K562 (cell line): ENCODE measurements at regions not wholly inside any gene's neighbourhood (a gene's known extent, or its start where the extent isn't known, plus 50 kb on each side); places are given as distances from the start of the nearest gene placed in this dataset.

Experiments used
- ATAC-seq: fragments of 200-7000 bp; cut with Tn5 transposase; 3 replicates; pipeline ENCODE4 v1.9.1; 2020; ENCODE audit warnings: moderate library complexity
- BruUV-seq: library from RNA; stranded (reverse); fragments of 400-500 nt; replicated peaks from 2 replicates; lab custom pipeline; 2021; lab: Mats Ljungman, UMichigan
- CTCF ChIA-PET: fragments of 300-600 bp; formaldehyde crosslinking; extraction: SDS; loops from one replicate; lab custom pipeline; 2021; ENCODE audit warnings: low intra/inter-chr PET ratio; lab: Yijun Ruan, JAX
- POLR2A ChIA-PET: fragments of 300-600, 350-650 bp; sonication (Branson Sonifier 250); formaldehyde crosslinking; extraction: SDS; loops from one replicate; lab custom pipeline; 2021; ENCODE audit warnings: antibody characterized with exemption, inconsistent platforms; lab: Yijun Ruan, JAX
- DNase-seq, 4 experiments: peaks; one replicate each; pipeline versions ENCODE4 v3.0.0 to v3.0.0-alpha.2; 2011 to 2018; ENCODE audit warnings: low spot score in 3 of 4, mixed read lengths in 3 of 4; ENCODE audit errors: extremely low read depth in 1 of 4
- FAIRE-seq: peaks from 2 replicates; lab custom pipeline; 2011; peaks lifted over from hg19 to GRCh38; lab: Jason Lieb, UNC
- H2AFZ ChIP-seq: 2 replicates; pipeline ENCODE4 v1.6.0; 2011; ENCODE audit warnings: low read depth, low read length, control low read depth, inconsistent platforms
- H3K27ac ChIP-seq: fragments of 200-600 bp; 3 replicates; pipeline ENCODE4 v1.8.0; 2011; ENCODE audit warnings: low read depth, mild to moderate bottlenecking, control low read depth, inconsistent platforms, low read length, moderate library complexity, mixed read lengths; ENCODE audit errors: extremely low read depth
- H3K27me3 ChIP-seq, 2 experiments: fragments of 300-600 bp in 1 of 2; 2 replicates in 1 of 2; 3 replicates in 1 of 2; pipeline versions ENCODE4 v1.6.0 to v1.8.0; 2011; ENCODE audit warnings: inconsistent platforms in 2 of 2, low read length in 2 of 2, mild to moderate bottlenecking in 1 of 2, mixed read lengths in 1 of 2, moderate library complexity in 1 of 2; ENCODE audit not compliant: control insufficient read depth in 2 of 2, insufficient read depth in 2 of 2
- H3K36me3 ChIP-seq: fragments of 300-600 bp; 3 replicates; pipeline ENCODE4 v1.8.0; 2011; ENCODE audit warnings: mild to moderate bottlenecking, low read length, inconsistent platforms; ENCODE audit not compliant: control insufficient read depth, insufficient read depth
- H3K4me1 ChIP-seq, 2 experiments: fragments of 200-600 bp in 1 of 2; replicated peaks in 1 of 2; 2 replicates in 1 of 2; 3 replicates in 1 of 2; pipeline versions ENCODE4 v1.5.1 to v1.8.0; 2011; ENCODE audit warnings: inconsistent platforms in 2 of 2, low read length in 2 of 2, mild to moderate bottlenecking in 1 of 2, mixed read lengths in 1 of 2, moderate library complexity in 1 of 2; ENCODE audit not compliant: control insufficient read depth in 2 of 2, insufficient read depth in 2 of 2
- H3K4me2 ChIP-seq: 2 replicates; pipeline ENCODE4 v1.6.1; 2011; ENCODE audit warnings: low read length, control low read depth, inconsistent platforms, mixed read lengths; ENCODE audit not compliant: insufficient read depth
- H3K4me3 ChIP-seq: fragments of 200-600 bp; sonication (generic), shearing (Covaris generic); 2 replicates; pipeline ENCODE4 v1.5.1; 2016; ENCODE audit warnings: control low read depth, inconsistent platforms
- H3K79me2 ChIP-seq: fragments of 200-600 bp; 3 replicates; pipeline ENCODE4 v1.8.0; 2011; ENCODE audit warnings: low read length, inconsistent platforms; ENCODE audit not compliant: control insufficient read depth, insufficient read depth
- H3K9ac ChIP-seq, 2 experiments: 2 replicates each; pipeline versions ENCODE4 v1.6.0 to v1.6.1; 2011; ENCODE audit warnings: low read depth in 2 of 2, low read length in 2 of 2, control low read depth in 1 of 2, inconsistent platforms in 1 of 2, mild to moderate bottlenecking in 1 of 2, mixed read lengths in 1 of 2; ENCODE audit not compliant: insufficient read depth in 1 of 2
- H3K9me1 ChIP-seq: one replicate; pipeline ENCODE4 v1.6.0; 2011; ENCODE audit warnings: inconsistent platforms, mild to moderate bottlenecking, low read length, moderate library complexity; ENCODE audit not compliant: control insufficient read depth, insufficient read depth
- H3K9me3 ChIP-seq: replicated peaks from 2 replicates; pipeline ENCODE4 v1.5.1; 2011; ENCODE audit warnings: low read depth, low read length, inconsistent platforms; ENCODE audit not compliant: control insufficient read depth, insufficient read depth
- H4K20me1 ChIP-seq: replicated peaks from 2 replicates; pipeline ENCODE4 v1.6.1; 2011; ENCODE audit warnings: low read length, inconsistent platforms, mixed read lengths; ENCODE audit not compliant: control insufficient read depth, insufficient read depth
- BACH1 ChIP-seq: fragments of 200-800 bp; sonication (Bioruptor generic); IDR thresholded peaks from 2 replicates; pipeline ENCODE4 v1.6.1; 2016; ENCODE audit warnings: missing genetic modification characterization, missing compliant biosample characterization
- C11orf30 ChIP-seq: fragments of 450-650 bp; IDR thresholded peaks from 2 replicates; pipeline ENCODE4 v1.6.1; 2016; ENCODE audit warnings: low read depth, mild to moderate bottlenecking
- CREBBP ChIP-seq: IDR thresholded peaks from one replicate; pipeline ENCODE4 v1.6.1; 2012; ENCODE audit warnings: low read depth, mild to moderate bottlenecking, control low read depth, inconsistent platforms, low read length
- CREM ChIP-seq: IDR thresholded peaks from 2 replicates; pipeline ENCODE4 v1.6.1; 2014; ENCODE audit warnings: antibody characterized with exemption, low read depth
- DPF2 ChIP-seq: fragments of 450-650 bp; IDR thresholded peaks from 2 replicates; pipeline ENCODE4 v1.6.1; 2016
- FOS ChIP-seq: IDR thresholded peaks from 3 replicates; pipeline ENCODE4 v1.6.1; 2011; ENCODE audit not compliant: insufficient read length; ENCODE audit errors: extremely low read depth
- MAFF ChIP-seq: IDR thresholded peaks from 2 replicates; pipeline ENCODE4 v1.6.1; 2012; ENCODE audit warnings: low read length, improper control_type of control experiment
- NR3C1 ChIP-seq: sonication (generic); formaldehyde crosslinking; IDR thresholded peaks from 2 replicates; pipeline ENCODE4 v1.8.1; 2022; ENCODE audit warnings: missing genetic modification reagents
- PURB ChIP-seq: sonication (generic); formaldehyde crosslinking; IDR thresholded peaks from 2 replicates; pipeline ENCODE4 v1.9.0; 2021; ENCODE audit warnings: low read depth, mild to moderate bottlenecking, missing genetic modification reagents
- RAD21 ChIP-seq, 2 experiments: fragments of 250-450 bp in 1 of 2; fragments of 450-650 bp in 1 of 2; sonication (Bioruptor Pico) in 1 of 2; formaldehyde crosslinking in 1 of 2; IDR thresholded peaks in 1 of 2; conservative IDR thresholded peaks in 1 of 2; 2 replicates each; pipeline versions ENCODE4 v1.4.0 to v1.8.0; 2020 to 2022; ENCODE audit warnings: mild to moderate bottlenecking in 2 of 2, moderate library complexity in 1 of 2
- RNF2 ChIP-seq: sonication (generic); IDR thresholded peaks from 2 replicates; pipeline ENCODE4 v1.6.1; 2016
- SMARCA4 ChIP-seq: fragments of 450-650 bp; IDR thresholded peaks from 2 replicates; pipeline ENCODE4 v1.6.1; 2016
- SMC3 ChIP-seq: conservative IDR thresholded peaks from 2 replicates; pipeline ENCODE4 v1.6.1; 2011; ENCODE audit warnings: low read depth, low read length, improper control_type of control experiment; ENCODE audit not compliant: insufficient read depth
- ZNF239 ChIP-seq: fragments of 250-450 bp; sonication (Bioruptor Pico); IDR thresholded peaks from 2 replicates; pipeline ENCODE4 v1.4.0; 2020; ENCODE audit warnings: mild to moderate bottlenecking
- ZNF561 ChIP-seq: fragments of 450-650 bp; formaldehyde crosslinking; conservative IDR thresholded peaks from 2 replicates; pipeline ENCODE4 v1.4.0; 2020; ENCODE audit warnings: mild to moderate bottlenecking, moderate library complexity
- ZNF766 ChIP-seq: fragments of 200-800 bp; sonication (Bioruptor generic); conservative IDR thresholded peaks from 2 replicates; pipeline ENCODE4 v1.6.1; 2016; ENCODE audit warnings: missing genetic modification characterization, missing compliant biosample characterization
- ZSCAN29 ChIP-seq: fragments of 450-650 bp; IDR thresholded peaks from 2 replicates; pipeline ENCODE4 v1.6.1; 2017
- ZZZ3 ChIP-seq: fragments of 450-650 bp; IDR thresholded peaks from 2 replicates; pipeline ENCODE4 v1.6.1; 2016; ENCODE audit warnings: antibody characterized with exemption, mild to moderate bottlenecking, moderate library complexity
- WGBS: fragments of 100-300 bp; shearing (Covaris generic); methylation state at CpG from one replicate; pipeline ENCODE4 v1.1.6; 2016; ENCODE audit warnings: low coverage, mixed read lengths; ENCODE audit not compliant: insufficient coverage; ENCODE audit errors: missing lambda C conversion rate; 5-methylcytosine and 5-hydroxymethylcytosine counted together
- in situ Hi-C: fragments of 300-500 bp; cut with MboI; formaldehyde crosslinking; loops from 4 replicates; pipeline ENCODE4 v1.15.0; 2018; ENCODE audit warnings: inconsistent platforms, mixed read lengths
- intact Hi-C: fragments of 100-400 bp; cut with micrococcal nuclease; formaldehyde crosslinking; loops from 2 replicates; pipeline ENCODE4 v1.14.2; 2022
- TF ChIP-seq, protein P1 (sequence below): sonication (generic); formaldehyde crosslinking; IDR thresholded peaks from 2 replicates; pipeline ENCODE4 v1.8.0; 2022; ENCODE audit warnings: mild to moderate bottlenecking, missing genetic modification reagents
- TF ChIP-seq, protein P2 (sequence below): fragments of 450-650 bp; IDR thresholded peaks from 2 replicates; pipeline ENCODE4 v1.6.1; 2014; ENCODE audit warnings: low read depth, mild to moderate bottlenecking, moderate library complexity, borderline replicate concordance
- TF ChIP-seq, protein P3 (sequence below), 3 experiments: IDR thresholded peaks in 2 of 3; conservative IDR thresholded peaks in 1 of 3; 2 replicates each; pipeline ENCODE4 v1.5.1; 2011 to 2012; ENCODE audit warnings: low read length in 3 of 3, mild to moderate bottlenecking in 3 of 3, control low read depth in 2 of 3, improper control_type of control experiment in 1 of 3, inconsistent platforms in 1 of 3, low read depth in 1 of 3, mixed read lengths in 1 of 3, moderate library complexity in 1 of 3; ENCODE audit not compliant: insufficient read depth in 2 of 3

DNA sequence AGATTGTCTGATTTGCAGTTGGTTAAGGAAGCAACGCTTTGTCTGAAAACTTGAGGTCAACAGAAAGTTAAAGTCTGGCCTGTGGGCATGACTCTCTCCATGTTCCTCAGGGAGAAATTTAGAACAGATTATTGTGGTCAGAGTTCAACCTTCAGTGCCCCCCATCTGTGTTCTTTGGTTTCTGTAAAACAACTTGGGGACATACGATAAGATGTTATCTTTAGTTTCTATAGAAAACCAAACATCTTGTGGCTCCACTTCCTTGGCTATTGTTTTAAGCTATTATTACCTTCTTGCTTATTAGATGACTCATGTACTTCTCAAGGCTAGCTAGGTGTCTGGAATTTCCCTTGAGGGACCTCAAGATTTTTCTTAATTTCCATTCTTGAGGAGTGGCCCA is 507.7 kb downstream of the PDHA2 start (continued):
- TF ChIP-seq ZNF766 (CRISPR knock-in tag) (no peak), CREM (no peak), FOS (no peak), DPF2 (no peak), NR3C1 (CRISPR knock-in tag) (no peak), ZSCAN29 (no peak), PURB (CRISPR knock-in tag) (no peak)
- TF ChIP-seq, protein P1, sequence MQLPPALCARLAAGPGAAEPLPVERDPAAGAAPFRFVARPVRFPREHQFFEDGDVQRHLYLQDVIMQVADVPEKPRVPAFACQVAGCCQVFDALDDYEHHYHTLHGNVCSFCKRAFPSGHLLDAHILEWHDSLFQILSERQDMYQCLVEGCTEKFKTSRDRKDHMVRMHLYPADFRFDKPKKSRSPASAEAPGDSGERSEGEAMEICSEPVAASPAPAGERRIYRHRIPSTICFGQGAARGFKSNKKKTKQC (CRISPR knock-in tag), result no peak
- TF ChIP-seq, protein P2, sequence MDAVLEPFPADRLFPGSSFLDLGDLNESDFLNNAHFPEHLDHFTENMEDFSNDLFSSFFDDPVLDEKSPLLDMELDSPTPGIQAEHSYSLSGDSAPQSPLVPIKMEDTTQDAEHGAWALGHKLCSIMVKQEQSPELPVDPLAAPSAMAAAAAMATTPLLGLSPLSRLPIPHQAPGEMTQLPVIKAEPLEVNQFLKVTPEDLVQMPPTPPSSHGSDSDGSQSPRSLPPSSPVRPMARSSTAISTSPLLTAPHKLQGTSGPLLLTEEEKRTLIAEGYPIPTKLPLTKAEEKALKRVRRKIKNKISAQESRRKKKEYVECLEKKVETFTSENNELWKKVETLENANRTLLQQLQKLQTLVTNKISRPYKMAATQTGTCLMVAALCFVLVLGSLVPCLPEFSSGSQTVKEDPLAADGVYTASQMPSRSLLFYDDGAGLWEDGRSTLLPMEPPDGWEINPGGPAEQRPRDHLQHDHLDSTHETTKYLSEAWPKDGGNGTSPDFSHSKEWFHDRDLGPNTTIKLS, result no peak

DNA sequence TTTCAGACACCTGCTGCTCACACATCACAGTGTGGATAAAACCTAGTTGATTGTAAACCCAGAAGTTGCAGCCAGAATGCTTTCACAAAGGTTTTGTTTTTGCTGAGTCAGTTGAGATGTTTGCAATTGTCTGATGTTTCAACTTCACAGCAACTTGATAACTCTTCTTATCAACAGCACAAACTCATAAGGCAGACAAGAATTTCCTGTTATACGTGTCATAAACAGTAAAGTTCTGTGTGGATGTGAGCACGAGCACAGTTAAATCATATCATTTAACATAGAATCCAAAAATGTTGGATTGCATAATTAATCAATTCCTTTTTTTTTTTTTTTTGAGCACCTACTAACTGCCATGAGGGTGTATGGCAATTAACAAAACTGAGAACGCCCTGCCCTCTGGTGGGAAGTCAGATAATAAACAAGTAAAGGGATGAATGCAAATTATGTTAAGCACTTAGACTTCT is 512.2 kb downstream of the PDHA2 start:
- FAIRE-seq, result no peak
- no peak overlapping the region for H2AFZ ChIP-seq
- WGBS, result 4% methylated on average over 3 of the region's 3 CpGs
- no peak for TF ChIP-seq RNF2
- TF ChIP-seq MAFF, result peak; percentile 38; the same call in 1 of the 2 replicates
- no peak for TF ChIP-seq SMC3
- no peak for TF ChIP-seq ZNF561 (CRISPR knock-in tag)
- no peak for TF ChIP-seq CREBBP
- peak; percentile 32 to 39; a peak in 2 of 4 replicates for TF ChIP-seq RAD21 (CRISPR knock-in tag; conservative IDR thresholded peaks at IDR 0.05 in 1 of 2, IDR thresholded peaks at IDR 0.05 in 1 of 2)
- no peak for TF ChIP-seq ZZZ3
- TF ChIP-seq SMARCA4, result no peak
- TF ChIP-seq BACH1 (tag), result peak; percentile 47; the same call in 1 of the 2 replicates
- peak; percentile 53 for TF ChIP-seq C11orf30
- no peak for TF ChIP-seq ZNF239
- TF ChIP-seq, protein P3, sequence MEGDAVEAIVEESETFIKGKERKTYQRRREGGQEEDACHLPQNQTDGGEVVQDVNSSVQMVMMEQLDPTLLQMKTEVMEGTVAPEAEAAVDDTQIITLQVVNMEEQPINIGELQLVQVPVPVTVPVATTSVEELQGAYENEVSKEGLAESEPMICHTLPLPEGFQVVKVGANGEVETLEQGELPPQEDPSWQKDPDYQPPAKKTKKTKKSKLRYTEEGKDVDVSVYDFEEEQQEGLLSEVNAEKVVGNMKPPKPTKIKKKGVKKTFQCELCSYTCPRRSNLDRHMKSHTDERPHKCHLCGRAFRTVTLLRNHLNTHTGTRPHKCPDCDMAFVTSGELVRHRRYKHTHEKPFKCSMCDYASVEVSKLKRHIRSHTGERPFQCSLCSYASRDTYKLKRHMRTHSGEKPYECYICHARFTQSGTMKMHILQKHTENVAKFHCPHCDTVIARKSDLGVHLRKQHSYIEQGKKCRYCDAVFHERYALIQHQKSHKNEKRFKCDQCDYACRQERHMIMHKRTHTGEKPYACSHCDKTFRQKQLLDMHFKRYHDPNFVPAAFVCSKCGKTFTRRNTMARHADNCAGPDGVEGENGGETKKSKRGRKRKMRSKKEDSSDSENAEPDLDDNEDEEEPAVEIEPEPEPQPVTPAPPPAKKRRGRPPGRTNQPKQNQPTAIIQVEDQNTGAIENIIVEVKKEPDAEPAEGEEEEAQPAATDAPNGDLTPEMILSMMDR (IDR thresholded peaks at IDR 0.05 in 2 of 3, conservative IDR thresholded peaks at IDR 0.05 in 1 of 3; ENCODE audit: insufficient read depth in 2 of 3, low read depth in 1 of 3, low read length in 3 of 3), result peak in 1 of 3 experiments; percentile 30; a peak in 3 of 6 replicates

More for the DNA sequence above, 512.2 kb downstream of the PDHA2 start:
- Histone ChIP-seq H3K9ac (no peak overlapping the region), H3K4me3 (no peak overlapping the region), H3K27ac (no peak overlapping the region), H3K4me2 (no peak overlapping the region), H3K9me3 (no peaks in the 10 kb centered on the region), H4K20me1 (no peaks in the 10 kb centered on the region), H3K4me1 (no peaks in the 10 kb centered on the region), H3K27me3 (no peaks in the 10 kb centered on the region), H3K79me2 (no peaks in the 10 kb centered on the region), H3K36me3 (no peaks in the 10 kb centered on the region), H3K9me1 (no peaks in the 10 kb centered on the region)
- BruUV-seq, result no TSS peak
- ChIA-PET POLR2A (no interaction called here), CTCF (interaction anchor here (0.7 to 1.0 kb wide), 2 partner anchors 181 to 1196 kb away, joined by 5 to 9 read pairs; no protein-coding TSS in a partner anchor)
- DNase-seq (peak in 1 of 4 experiments; percentile 18), ATAC-seq (no peak)
- in situ Hi-C loops (no loop called here), intact Hi-C loops (loop anchor here (5.0 kb wide), 1 partner anchor 1185 kb away; no protein-coding TSS in a partner anchor)
